ENCODE measurements at regions not wholly inside any gene's neighbourhood (a gene's known extent, or its start where the extent isn't known, plus 50 kb on each side); places are given as distances from the start of the nearest gene placed in this dataset.

DNA sequence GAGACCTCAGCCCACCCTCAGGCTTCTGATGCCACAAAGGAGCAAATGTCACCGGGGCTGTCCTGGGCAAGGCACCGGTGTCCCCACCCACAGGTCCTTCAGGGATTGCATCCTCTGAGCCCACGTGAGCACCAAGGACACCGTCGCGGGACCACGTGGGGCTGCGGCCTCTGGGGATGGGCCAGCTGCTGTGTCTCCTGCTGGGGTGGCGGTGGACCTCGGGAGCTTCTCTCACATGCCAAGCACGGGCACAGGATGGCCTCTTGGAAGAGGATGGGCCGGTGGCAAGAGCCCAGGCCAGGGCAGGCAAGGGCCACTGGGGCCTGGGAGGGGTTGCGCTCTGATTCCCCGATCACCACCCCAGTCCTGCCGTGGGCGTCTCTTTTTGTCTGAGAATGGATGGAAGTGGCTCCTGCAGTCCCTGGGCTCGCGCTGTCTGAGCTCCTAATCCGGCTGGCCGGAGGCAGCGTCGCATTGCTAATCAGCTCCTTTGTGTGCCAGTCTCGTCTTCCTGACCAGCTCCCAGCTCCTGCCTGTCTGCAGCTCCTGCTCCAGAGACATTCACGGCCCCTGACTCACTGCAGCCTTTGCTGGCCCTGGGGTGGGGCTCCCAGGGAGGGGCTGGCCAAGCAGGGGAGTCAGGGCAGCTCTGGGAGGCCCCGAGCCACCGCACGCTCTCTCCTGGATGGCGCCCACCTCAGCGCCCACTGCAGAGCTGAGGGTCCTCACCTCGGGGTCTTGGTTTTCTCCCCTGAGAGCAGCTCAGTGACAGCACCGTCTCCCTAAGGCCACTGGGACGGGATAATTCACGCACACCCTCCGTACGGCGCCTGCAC is 146.7 kb downstream of the CTTN start:
- Histone ChIP-seq H3K27me3 (peaks cover 0 to 47% of the 10 kb centered on the region in 2 donors), H3K4me3 (no peak overlapping the region), H3K4me1 (no peaks in the 10 kb centered on the region), H3K27ac (no peak overlapping the region), H3K36me3 (no peaks in the 10 kb centered on the region), H3K9me3 (peaks cover 0 to 7% (median 5%) of the 10 kb centered on the region in 3 donors)
- DNase-seq, result peak in 1 of 2 donors; percentile 17
- TF ChIP-seq, protein P1, sequence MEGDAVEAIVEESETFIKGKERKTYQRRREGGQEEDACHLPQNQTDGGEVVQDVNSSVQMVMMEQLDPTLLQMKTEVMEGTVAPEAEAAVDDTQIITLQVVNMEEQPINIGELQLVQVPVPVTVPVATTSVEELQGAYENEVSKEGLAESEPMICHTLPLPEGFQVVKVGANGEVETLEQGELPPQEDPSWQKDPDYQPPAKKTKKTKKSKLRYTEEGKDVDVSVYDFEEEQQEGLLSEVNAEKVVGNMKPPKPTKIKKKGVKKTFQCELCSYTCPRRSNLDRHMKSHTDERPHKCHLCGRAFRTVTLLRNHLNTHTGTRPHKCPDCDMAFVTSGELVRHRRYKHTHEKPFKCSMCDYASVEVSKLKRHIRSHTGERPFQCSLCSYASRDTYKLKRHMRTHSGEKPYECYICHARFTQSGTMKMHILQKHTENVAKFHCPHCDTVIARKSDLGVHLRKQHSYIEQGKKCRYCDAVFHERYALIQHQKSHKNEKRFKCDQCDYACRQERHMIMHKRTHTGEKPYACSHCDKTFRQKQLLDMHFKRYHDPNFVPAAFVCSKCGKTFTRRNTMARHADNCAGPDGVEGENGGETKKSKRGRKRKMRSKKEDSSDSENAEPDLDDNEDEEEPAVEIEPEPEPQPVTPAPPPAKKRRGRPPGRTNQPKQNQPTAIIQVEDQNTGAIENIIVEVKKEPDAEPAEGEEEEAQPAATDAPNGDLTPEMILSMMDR (IDR thresholded peaks at IDR 0.05), result no peak
- intact Hi-C loops (cut with DNase I; ENCODE audit: low total_unique reads), result no loop called here

DNA sequence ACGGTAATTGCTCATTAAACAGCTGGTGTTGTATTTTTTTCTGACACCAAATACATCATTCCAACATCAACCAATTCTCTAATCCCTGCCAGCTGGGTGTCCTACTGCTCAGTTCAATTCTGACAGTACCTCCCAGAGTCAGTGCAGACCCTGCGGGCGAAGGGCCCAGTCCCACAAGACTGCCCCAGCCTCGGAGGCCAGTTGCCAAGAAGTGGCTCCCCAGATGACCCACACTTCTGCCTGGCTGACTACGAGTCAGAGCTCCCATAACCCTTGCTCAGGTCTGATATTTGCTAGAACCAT is 147.2 kb downstream of the CTTN start:
- Histone ChIP-seq H3K4me3 (no peak overlapping the region), H3K27me3 (peaks cover 0 to 50% of the 10 kb centered on the region in 2 donors), H3K36me3 (no peaks in the 10 kb centered on the region), H3K27ac (no peak overlapping the region), H3K4me1 (no peaks in the 10 kb centered on the region), H3K9me3 (peaks cover 0 to 7% (median 5%) of the 10 kb centered on the region in 3 donors)
- intact Hi-C loops (cut with DNase I; ENCODE audit: low total_unique reads), result no loop called here
- DNase-seq, result no peak
- TF ChIP-seq, protein P1 (IDR thresholded peaks at IDR 0.05), result no peak

DNA sequence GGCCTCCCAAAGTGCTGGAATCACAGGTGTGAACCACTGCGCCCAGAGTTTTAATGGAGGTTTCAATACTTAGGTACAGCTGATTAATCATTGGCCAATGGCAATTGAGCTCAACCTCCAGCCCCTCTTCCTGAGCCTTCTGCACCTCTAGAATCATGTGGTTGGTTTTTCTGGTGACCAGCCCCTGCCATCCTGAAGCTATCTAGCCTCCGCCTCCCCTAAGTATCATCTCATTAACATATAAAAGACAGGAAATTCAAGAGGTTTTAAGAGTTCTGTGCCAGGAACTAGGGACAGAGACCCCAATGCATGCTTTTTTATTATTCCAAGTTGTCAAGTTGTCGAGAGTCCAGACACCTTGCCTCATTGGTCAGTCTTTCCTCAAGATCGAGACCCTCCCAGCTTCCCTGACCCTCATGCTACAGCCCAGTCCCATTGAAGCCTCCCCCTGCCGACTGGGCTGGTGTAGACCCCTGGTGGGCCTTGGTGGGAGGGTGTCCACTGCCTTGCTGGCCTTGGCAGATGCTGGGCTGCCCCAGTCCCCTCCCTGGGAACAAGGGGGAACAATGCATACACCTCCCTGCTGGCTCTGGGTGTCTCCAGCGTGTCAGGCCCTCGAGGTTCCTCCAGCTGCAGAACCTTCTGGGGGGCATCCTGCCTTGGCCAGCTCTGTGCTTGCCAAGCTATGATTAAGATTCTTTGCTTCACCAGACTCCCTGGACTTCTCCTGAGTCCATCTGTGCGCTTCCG is 148.0 kb downstream of the CTTN start:
- Histone ChIP-seq H3K36me3 (no peaks in the 10 kb centered on the region), H3K4me1 (no peaks in the 10 kb centered on the region), H3K4me3 (no peak overlapping the region), H3K9me3 (peaks cover 0 to 6% (median 5%) of the 10 kb centered on the region in 3 donors), H3K27me3 (peaks cover 0 to 50% of the 10 kb centered on the region in 2 donors), H3K27ac (no peak overlapping the region)
- TF ChIP-seq, protein P1 (IDR thresholded peaks at IDR 0.05), result no peak
- intact Hi-C loops (cut with DNase I; ENCODE audit: low total_unique reads), result no loop called here
- no peak for DNase-seq

DNA sequence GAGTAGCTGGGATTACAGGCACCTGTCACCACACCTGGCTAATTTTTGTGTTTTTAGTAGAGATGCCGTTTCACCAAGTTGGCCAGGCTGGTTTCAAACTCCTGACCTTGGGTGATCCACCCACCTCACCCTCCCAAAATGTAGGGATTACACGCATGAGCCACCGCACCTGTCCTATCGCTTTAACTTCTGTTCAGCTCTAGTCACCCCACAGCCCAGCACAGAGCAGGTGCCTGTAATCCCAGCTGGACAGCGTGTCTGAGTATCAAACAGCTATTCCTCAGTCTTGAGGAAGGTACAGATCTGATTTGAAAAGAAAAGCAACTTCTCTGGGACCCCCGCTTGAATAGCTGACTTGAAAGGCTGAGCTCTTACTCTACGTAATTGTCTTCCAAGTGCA is 149.1 kb downstream of the CTTN start:
- Histone ChIP-seq H3K4me3 (no peak overlapping the region), H3K27ac (no peak overlapping the region), H3K27me3 (peaks cover 0 to 54% of the 10 kb centered on the region in 2 donors), H3K36me3 (no peaks in the 10 kb centered on the region), H3K9me3 (no peaks in the 10 kb centered on the region), H3K4me1 (no peaks in the 10 kb centered on the region)
- DNase-seq, result no peak
- intact Hi-C loops (cut with DNase I; ENCODE audit: low total_unique reads), result no loop called here
- TF ChIP-seq, protein P1 (IDR thresholded peaks at IDR 0.05), result no peak

DNA sequence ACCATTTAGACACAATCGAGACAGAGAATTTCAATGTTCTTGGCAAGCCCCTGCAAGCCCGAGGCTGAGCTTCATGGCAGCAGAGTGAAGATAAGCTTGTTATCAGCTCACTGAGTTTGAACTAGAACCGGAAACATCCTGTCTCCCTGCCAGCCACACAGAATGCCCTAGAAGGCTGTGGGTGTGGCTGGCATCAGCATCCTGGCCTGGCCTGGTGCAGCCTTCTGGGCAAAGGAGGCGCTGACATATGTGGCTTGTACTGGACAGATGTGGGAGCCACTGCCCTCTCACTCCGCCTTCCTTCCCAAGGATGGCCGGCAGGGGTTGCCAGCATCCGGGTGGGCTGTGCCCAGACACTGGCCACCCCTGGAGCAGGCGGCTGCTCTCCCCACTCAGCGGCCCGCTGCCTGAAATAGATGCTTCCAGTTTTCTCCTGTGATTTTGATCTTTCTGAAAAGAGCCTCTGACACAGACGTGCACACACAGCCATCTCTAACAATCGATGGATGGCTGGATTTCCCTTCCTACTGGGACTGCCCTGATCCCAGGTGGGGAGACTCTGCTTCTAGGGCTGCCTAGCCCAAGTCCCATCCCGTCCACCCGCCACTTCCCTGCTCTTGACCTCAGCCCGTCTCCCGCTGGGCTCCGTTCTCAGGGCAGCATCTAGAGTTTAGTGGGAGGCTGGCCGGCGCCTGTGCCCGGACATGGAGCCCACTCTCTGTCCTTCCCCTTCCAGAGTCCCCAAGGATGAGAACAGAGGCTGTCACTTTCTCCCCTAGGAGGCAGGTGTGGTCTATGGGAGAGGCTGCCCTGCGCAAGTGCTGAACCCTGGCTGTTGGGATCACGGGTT is 149.7 kb downstream of the CTTN start:
- Histone ChIP-seq H3K27ac (no peak overlapping the region), H3K36me3 (no peaks in the 10 kb centered on the region), H3K27me3 (peaks cover 0 to 57% of the 10 kb centered on the region in 2 donors), H3K4me3 (no peak overlapping the region), H3K9me3 (no peaks in the 10 kb centered on the region), H3K4me1 (no peaks in the 10 kb centered on the region)
- DNase-seq, result no peak
- TF ChIP-seq, protein P1 (IDR thresholded peaks at IDR 0.05), result no peak
- intact Hi-C loops (cut with DNase I; ENCODE audit: low total_unique reads), result no loop called here
